B cell (primary cell): ENCODE measurements at regions not wholly inside any gene's neighbourhood (a gene's known extent, or its start where the extent isn't known, plus 50 kb on each side); places are given as distances from the start of the nearest gene placed in this dataset.

Experiments used
- ATAC-seq: fragments of 200-7000 bp; cut with Tn5 transposase; one replicate; pipeline ENCODE4 v1.10.0; 2021; ENCODE audit warnings: low read depth, mild to moderate bottlenecking, moderate number of reproducible peaks, moderate library complexity
- CTCF ChIA-PET: fragments of 350-600 bp; sonication (Branson Sonifier 250); formaldehyde crosslinking; loops from one replicate; lab custom pipeline; 2021; ENCODE audit warnings: antibody characterized with exemption, inconsistent platforms; lab: Charles Lee
- POLR2A ChIA-PET: fragments of 350-600 bp; sonication (Branson Sonifier 250); formaldehyde crosslinking; loops from one replicate; lab custom pipeline; 2021; ENCODE audit warnings: antibody characterized with exemption; lab: Charles Lee
- DNase-seq: peaks from one replicate; pipeline ENCODE4 v3.0.0; 2013
- H2AFZ ChIP-seq: 2 replicates; pipeline ENCODE4 v1.6.1; 2012; ENCODE audit warnings: mild to moderate bottlenecking, low read depth, low read length; ENCODE audit not compliant: insufficient read depth, poor library complexity, severe bottlenecking
- H3K27ac ChIP-seq, 2 donors: 1 replicate in 1 of 2; 2 replicates in 1 of 2; pipeline ENCODE4 v1.5.1; 2012 to 2013; ENCODE audit warnings: low read length in 2 of 2, mild to moderate bottlenecking in 2 of 2, moderate library complexity in 1 of 2
- H3K27me3 ChIP-seq, 4 experiments: fragments of 200-600 bp in 1 of 4; sonication (generic) in 1 of 4; replicated peaks in 1 of 4; 1 replicate in 2 of 4; 2 replicates in 2 of 4; pipeline versions ENCODE4 v1.6.1 to v1.7.0; 2013 to 2016; ENCODE audit warnings: low read length in 3 of 4, mild to moderate bottlenecking in 2 of 4, mixed read lengths in 1 of 4, moderate library complexity in 1 of 4; ENCODE audit not compliant: insufficient read depth in 4 of 4, control insufficient read depth in 3 of 4; ENCODE audit errors: control extremely low read depth in 1 of 4
- H3K36me3 ChIP-seq, 2 experiments: replicated peaks in 1 of 2; 1 replicate in 1 of 2; 2 replicates in 1 of 2; pipeline versions ENCODE4 v1.6.1 to v1.7.1; 2013; ENCODE audit warnings: low read length in 1 of 2; ENCODE audit not compliant: insufficient read depth in 2 of 2, control insufficient read depth in 1 of 2; ENCODE audit errors: control extremely low read depth in 1 of 2, extremely low read depth in 1 of 2
- H3K4me1 ChIP-seq, 2 donors: fragments of 200-600 bp in 1 of 2; sonication (generic) in 1 of 2; 1 replicate in 1 of 2; 2 replicates in 1 of 2; pipeline versions ENCODE4 v1.5.1 to v1.6.1; 2013 to 2017; ENCODE audit warnings: low read length in 2 of 2; ENCODE audit not compliant: control insufficient read depth in 2 of 2, insufficient read depth in 2 of 2
- H3K4me2 ChIP-seq: replicated peaks from 2 replicates; pipeline ENCODE3; 2012; ENCODE audit warnings: mild to moderate bottlenecking, low read depth, low read length; ENCODE audit not compliant: poor library complexity, severe bottlenecking
- H3K4me3 ChIP-seq, 5 experiments: fragments of 200-600 bp in 1 of 5; sonication (generic) in 1 of 5; 1 replicate in 3 of 5; 2 replicates in 2 of 5; pipeline versions ENCODE4 v1.5.1 to v1.7.0; 2011 to 2016; ENCODE audit warnings: low read length in 4 of 5, mild to moderate bottlenecking in 4 of 5, low read depth in 2 of 5, control low read depth in 1 of 5, moderate library complexity in 1 of 5; ENCODE audit not compliant: insufficient read depth in 1 of 5; ENCODE audit errors: control extremely low read depth in 1 of 5, extremely low read depth in 1 of 5
- H3K79me2 ChIP-seq: fragments of 200-600 bp; sonication (generic); one replicate; pipeline ENCODE4 v1.6.0; 2016; ENCODE audit warnings: low read length; ENCODE audit not compliant: control insufficient read depth, insufficient read depth
- H3K9ac ChIP-seq: fragments of 200-600 bp; sonication (generic); 2 replicates; pipeline ENCODE4 v1.6.1; 2017; ENCODE audit warnings: mild to moderate bottlenecking, low read length, moderate library complexity
- H3K9me3 ChIP-seq, 3 donors: one replicate each; pipeline versions ENCODE4 v1.6.1 to v1.7.1; 2013; ENCODE audit warnings: low read length in 2 of 3; ENCODE audit not compliant: control insufficient read depth in 2 of 3, insufficient read depth in 1 of 3; ENCODE audit errors: control extremely low read depth in 1 of 3
- H4K20me1 ChIP-seq: 2 replicates; pipeline ENCODE4 v1.6.0; 2012; ENCODE audit warnings: mild to moderate bottlenecking, low read length; ENCODE audit not compliant: insufficient read depth, control insufficient read depth, poor library complexity, severe bottlenecking
- H3K27ac Mint-ChIP-seq: one replicate; pipeline ENCODE4 v1.8.0; 2021; ENCODE audit warnings: mixed read lengths
- H3K27me3 Mint-ChIP-seq: one replicate; pipeline ENCODE4 v1.8.0; 2021; ENCODE audit warnings: mixed read lengths
- H3K4me1 Mint-ChIP-seq: one replicate; pipeline ENCODE4 v1.8.0; 2021; ENCODE audit warnings: mixed read lengths
- H3K4me3 Mint-ChIP-seq: one replicate; pipeline ENCODE4 v1.8.0; 2021; ENCODE audit warnings: mixed read lengths
- H3K9me3 Mint-ChIP-seq: one replicate; pipeline ENCODE4 v1.8.0; 2022; ENCODE audit warnings: mixed read lengths; ENCODE audit not compliant: insufficient read depth
- EZH2 ChIP-seq: IDR thresholded peaks from 2 replicates; pipeline ENCODE4 v1.6.1; 2012; ENCODE audit warnings: borderline replicate concordance, low read depth, mild to moderate bottlenecking, moderate library complexity, low read length; ENCODE audit not compliant: insufficient read depth, poor library complexity, severe bottlenecking
- WGBS: methylation state at CpG from one replicate; pipeline ENCODE4 v1.1.5; 2013; ENCODE audit warnings: missing lambda C conversion rate; ENCODE audit not compliant: insufficient coverage; 5-methylcytosine and 5-hydroxymethylcytosine counted together
- intact Hi-C: fragments of 100-400 bp; cut with micrococcal nuclease; formaldehyde crosslinking; loops from one replicate; pipeline ENCODE4 v1.10.0; 2022
- TF ChIP-seq, protein P1 (sequence below): fragments of 200-600 bp; IDR thresholded peaks from one replicate; pipeline ENCODE4 v1.8.0; 2022; ENCODE audit warnings: antibody characterized with exemption, mild to moderate bottlenecking

DNA sequence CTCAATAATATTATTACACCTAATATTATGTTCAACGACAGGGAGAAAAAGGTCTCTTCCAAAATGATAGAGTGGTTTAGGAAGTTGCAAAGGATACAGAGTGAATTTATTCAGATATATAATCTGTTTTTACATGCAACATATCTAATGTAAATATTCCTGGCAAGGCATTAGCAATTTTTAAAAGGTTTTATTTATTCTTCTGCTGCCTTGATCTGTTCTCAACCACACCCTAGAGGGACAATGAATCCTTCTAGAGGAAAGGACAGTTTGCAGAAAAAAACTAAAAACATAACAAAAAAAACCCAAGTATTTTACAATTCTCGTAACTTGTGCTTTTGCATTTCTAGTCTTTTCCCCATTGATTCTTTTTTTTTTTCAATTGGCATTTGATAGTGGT lies 459.6 kb downstream of the KLF12 start:
- H3K27ac ChIP-seq = no peak overlapping the region
- no peaks in the 10 kb centered on the region for H3K9me3 ChIP-seq
- intact Hi-C loops = no loop called here
- no CpG with 5 or more reads among the region's 2 CpGs for WGBS
- H2AFZ ChIP-seq = no peak overlapping the region
- TF ChIP-seq, protein P1, sequence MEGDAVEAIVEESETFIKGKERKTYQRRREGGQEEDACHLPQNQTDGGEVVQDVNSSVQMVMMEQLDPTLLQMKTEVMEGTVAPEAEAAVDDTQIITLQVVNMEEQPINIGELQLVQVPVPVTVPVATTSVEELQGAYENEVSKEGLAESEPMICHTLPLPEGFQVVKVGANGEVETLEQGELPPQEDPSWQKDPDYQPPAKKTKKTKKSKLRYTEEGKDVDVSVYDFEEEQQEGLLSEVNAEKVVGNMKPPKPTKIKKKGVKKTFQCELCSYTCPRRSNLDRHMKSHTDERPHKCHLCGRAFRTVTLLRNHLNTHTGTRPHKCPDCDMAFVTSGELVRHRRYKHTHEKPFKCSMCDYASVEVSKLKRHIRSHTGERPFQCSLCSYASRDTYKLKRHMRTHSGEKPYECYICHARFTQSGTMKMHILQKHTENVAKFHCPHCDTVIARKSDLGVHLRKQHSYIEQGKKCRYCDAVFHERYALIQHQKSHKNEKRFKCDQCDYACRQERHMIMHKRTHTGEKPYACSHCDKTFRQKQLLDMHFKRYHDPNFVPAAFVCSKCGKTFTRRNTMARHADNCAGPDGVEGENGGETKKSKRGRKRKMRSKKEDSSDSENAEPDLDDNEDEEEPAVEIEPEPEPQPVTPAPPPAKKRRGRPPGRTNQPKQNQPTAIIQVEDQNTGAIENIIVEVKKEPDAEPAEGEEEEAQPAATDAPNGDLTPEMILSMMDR = no peak
- TF ChIP-seq EZH2 = no peak
- Mint-ChIP-seq H3K4me3 (no peak overlapping the region), H3K27ac (no peak overlapping the region), H3K9me3 (no peaks in the 10 kb centered on the region), H3K4me1 (no peaks in the 10 kb centered on the region), H3K27me3 (no peaks in the 10 kb centered on the region)
- POLR2A ChIA-PET = no interaction called here
- H3K79me2 ChIP-seq = no peaks in the 10 kb centered on the region
- no peaks in the 10 kb centered on the region for H3K4me1 ChIP-seq
- CTCF ChIA-PET = no interaction called here
- H3K27me3 ChIP-seq = no peaks in the 10 kb centered on the region
- no peaks in the 10 kb centered on the region for H3K36me3 ChIP-seq
- no peak overlapping the region for H3K4me2 ChIP-seq
- H3K4me3 ChIP-seq = no peak overlapping the region
- H4K20me1 ChIP-seq = no peaks in the 10 kb centered on the region
- ATAC-seq (no peak), DNase-seq (no peak)
- H3K9ac ChIP-seq = no peak overlapping the region

DNA sequence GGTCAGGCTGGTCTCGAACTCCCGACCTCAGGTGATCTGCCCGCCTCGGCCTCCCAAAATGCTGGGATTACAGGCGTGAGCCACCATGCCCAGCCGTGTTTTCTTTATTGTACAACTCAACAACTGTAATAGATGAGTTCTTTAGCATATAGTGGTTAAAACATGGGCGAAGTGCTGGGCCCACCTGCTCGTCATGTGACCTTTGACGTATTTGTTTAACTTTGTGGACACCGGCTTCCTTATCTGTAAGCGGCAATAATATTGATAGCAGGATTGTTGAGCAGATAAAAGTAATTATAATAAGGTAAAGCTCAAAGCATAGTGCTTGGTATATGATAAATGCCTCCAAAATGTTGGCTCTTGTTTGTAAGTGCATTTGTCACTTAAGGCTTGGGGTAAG lies 460.3 kb downstream of the KLF12 start:
- no peak for TF ChIP-seq EZH2
- TF ChIP-seq, protein P1 = no peak
- DNase-seq (no peak), ATAC-seq (no peak)
- Histone ChIP-seq H3K4me2 (no peak overlapping the region), H3K27me3 (no peaks in the 10 kb centered on the region), H3K36me3 (no peaks in the 10 kb centered on the region), H3K9me3 (no peaks in the 10 kb centered on the region), H4K20me1 (no peaks in the 10 kb centered on the region), H3K79me2 (no peaks in the 10 kb centered on the region), H3K4me1 (no peaks in the 10 kb centered on the region), H2AFZ (no peak overlapping the region), H3K9ac (no peak overlapping the region), H3K4me3 (no peak overlapping the region), H3K27ac (no peak overlapping the region)
- Mint-ChIP-seq H3K4me3 (no peak overlapping the region), H3K27me3 (no peaks in the 10 kb centered on the region), H3K4me1 (no peaks in the 10 kb centered on the region), H3K9me3 (no peaks in the 10 kb centered on the region), H3K27ac (no peak overlapping the region)
- WGBS = 100% methylated on average over 6 of the region's 11 CpGs
- CTCF ChIA-PET = no interaction called here
- POLR2A ChIA-PET = no interaction called here
- intact Hi-C loops = no loop called here
